ENCODE measurements at regions not wholly inside any gene's neighbourhood (a gene's known extent, or its start where the extent isn't known, plus 50 kb on each side); places are given as distances from the start of the nearest gene placed in this dataset.
"Not testable (repeated sequence)": the region's sequence is repeated elsewhere in the genome, so short reads cannot be mapped to it uniquely, and the experiment has no call there.

DNA sequence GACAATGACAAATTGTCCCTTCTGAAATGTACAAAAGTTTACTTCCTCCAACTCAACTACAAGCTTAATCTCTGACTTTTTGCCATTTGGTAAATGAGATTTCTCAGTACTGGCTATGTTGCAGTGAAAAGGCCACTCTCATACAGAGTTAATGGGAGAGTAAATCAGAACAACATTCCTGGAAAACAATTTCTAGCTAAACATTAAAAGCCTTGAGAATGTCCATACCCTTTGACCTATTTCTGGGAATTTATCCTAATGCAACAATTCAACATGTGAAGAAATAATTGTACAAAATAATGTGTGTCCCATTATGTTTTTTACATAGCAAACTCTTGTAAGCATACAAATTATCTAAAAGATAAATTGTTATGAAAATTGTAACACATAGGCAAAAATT, 56.3 kb upstream of the SPEF2 start:
- in situ Hi-C loops (cut with HindIII; ENCODE audit: low sequenced_read_pairs): no loop called here
- DNase-seq (ENCODE audit: low spot score): no peak

DNA sequence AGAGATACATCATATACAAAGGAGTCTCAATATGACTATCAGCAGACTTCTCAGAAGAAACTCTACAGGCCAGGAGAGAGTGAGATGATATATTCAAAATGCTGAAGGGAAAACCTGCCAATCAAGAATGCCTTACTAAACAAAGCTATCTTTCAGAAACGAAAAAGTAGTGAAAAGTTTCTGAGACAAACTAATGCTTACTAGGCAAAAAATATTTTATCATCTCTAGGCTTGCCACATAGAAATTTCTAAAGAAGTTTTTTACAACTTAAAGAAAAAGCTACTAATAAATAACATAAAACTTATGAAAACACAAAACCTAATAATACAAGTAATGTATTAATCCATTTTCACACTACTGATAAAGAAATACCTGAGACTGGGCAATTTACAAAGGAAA, 59.9 kb upstream of the SPEF2 start:
- in situ Hi-C loops (cut with HindIII; ENCODE audit: low sequenced_read_pairs): no loop called here

DNA sequence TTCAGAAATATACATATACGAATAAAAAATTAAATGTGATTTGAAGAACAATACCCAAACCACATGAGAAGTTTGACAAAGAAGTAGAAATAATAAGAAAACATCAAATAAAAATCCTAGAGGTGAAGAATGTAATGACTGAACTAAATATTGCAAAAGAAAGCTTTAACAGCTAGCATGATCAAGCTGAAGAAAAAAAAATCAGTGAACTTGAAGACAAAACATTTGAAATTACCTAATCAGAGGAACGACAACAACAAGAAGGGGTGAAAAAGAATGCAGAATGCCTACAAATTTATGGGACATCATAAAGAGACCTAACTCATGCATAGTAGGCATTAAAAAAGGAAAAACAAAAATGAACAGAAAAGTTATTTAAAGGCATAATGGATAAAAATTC, 60.5 kb upstream of the SPEF2 start:
- no peak for DNase-seq (ENCODE audit: low spot score)

More for the DNA sequence above, 59.9 kb upstream of the SPEF2 start:
- no peak for DNase-seq (ENCODE audit: low spot score)

DNA sequence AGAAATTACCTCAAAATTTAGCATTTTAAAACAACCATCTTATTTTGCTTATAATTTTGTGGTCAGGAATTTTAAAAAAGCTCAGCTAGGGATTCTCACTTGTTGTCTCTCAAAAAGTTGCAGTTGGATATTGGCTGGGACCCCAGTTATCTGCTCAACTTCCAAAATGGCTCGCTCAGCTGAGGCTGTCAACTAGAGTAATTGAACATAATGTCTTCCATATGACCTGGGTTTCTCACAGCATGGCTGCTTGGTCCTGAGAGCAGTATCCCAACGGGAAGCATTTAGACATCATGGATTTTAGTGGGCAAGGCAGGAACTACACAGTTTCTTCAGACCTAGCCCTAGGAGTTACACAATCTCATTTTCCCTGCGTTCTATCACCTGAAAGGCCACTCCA, 63.6 kb upstream of the SPEF2 start:
- DNase-seq (ENCODE audit: low spot score): no peak
- in situ Hi-C loops (cut with HindIII; ENCODE audit: low sequenced_read_pairs): no loop called here

More for the DNA sequence above, 60.5 kb upstream of the SPEF2 start:
- in situ Hi-C loops (cut with HindIII; ENCODE audit: low sequenced_read_pairs): no loop called here

DNA sequence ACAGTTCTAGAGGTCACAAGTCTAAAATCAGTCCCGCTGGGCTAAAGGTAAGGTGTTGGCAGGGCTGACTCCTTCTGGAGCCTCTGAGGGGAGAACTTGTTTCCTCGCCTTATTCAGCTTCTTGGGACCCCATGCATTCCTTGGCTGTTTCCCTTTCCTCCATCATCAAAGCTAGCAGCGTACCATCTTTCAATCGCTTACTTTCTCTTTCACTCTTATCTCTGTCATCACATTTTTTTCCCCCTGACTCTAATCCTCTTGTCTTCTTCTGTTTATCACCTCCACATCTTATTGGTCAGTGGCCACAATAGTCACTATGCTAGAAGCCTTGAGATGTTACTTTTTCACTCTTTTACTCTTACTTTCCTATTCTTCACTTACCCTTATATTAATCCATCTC, 72.5 kb upstream of the SPEF2 start:
- in situ Hi-C loops (cut with HindIII; ENCODE audit: low sequenced_read_pairs): no loop called here
- no peak for DNase-seq (ENCODE audit: low spot score)

DNA sequence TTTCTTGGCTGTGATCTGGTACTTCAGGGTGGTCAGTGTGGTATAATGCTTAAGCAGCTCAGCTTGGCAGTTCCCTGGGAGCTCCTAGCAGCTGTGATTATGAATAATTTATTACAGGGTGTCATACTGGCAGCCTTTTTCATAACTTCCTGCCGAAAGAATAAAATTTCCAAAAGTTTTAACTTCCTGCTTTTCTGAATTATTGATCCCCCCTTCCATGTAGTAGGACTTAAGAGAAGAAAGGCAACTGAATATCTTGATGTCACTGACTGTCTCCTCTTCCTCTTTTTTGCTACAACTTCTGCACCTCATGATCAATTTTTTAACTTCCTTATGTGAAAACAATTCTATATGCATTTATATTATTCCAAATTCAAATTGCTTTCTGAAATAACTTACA, 74.3 kb upstream of the SPEF2 start:
- in situ Hi-C loops (cut with HindIII; ENCODE audit: low sequenced_read_pairs): no loop called here

DNA sequence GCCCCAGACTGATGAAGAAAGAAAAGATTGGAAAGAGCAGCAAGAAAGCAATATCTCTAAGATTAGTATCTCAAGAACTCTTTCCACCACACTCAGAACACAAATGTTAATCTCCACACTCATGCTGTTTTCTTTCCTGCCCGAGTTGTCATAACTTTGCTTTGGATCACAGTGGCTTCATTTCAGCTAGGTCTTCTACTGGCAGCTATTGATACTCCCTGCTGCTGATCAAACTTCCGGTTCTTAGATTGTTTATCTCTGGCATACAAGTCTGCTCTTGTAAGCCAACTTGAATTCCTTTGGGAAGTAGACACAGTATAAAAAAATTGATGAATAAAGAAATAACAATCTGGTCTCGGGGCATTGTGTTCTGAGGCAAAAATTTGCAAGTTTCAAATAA, 77.7 kb upstream of the SPEF2 start:
- in situ Hi-C loops (cut with HindIII; ENCODE audit: low sequenced_read_pairs): no loop called here
- no peak for DNase-seq (ENCODE audit: low spot score)

More for the DNA sequence above, 74.3 kb upstream of the SPEF2 start:
- DNase-seq (ENCODE audit: low spot score): no peak

DNA sequence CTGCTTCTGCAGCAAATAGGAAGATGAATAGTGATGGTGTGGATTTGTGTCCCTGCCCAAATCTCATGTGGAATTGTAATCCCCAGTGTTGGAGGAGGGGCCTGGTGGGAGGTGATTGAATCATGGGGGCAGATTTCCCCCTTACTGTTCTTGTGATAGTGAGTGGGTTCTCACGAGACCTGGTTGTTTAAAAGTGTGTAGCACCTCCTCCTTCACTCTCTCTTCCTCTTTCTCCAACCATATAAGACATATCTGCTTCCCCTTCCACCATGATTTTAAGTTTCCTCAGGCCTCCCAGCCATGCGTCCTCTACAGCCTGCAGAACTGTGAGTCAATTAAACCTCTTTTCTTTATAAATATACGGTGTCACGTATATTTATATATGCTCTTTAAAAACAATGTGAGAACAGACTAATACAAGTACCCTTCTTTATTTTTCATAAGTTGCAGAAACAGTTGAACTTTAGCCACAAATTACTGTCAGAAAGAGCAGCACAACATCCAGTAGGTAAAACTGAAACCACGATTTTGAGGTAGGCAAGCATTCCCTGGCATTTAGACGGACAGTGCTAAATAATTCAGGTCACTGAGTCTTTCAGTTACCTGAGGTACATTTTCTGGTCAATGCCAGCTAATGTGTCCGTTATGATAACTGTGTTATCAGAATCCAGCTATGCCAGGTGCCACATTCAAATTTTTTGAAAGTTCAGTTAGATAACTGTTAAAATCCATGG, 79.3 kb upstream of the SPEF2 start:
- no peak for DNase-seq (ENCODE audit: low spot score)
- in situ Hi-C loops (cut with HindIII; ENCODE audit: low sequenced_read_pairs): no loop called here

DNA sequence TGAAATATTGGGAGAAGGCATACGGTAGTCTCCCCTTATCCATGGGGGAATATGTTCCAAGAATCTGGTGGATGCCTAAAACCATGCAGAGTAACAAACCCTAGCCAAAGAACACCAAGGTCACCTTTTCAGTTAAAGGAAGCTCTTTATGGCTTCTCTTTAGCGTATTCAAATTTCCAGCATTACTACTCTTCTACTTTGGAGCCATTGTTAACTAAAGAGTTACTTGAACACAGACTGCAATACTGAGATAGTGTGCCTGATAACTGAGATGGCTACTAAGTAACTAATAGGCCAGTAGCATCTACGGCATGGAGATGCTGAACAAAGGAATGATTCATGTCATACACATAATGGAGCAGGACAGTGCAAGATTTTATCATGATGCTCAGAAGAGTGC, 84.5 kb upstream of the SPEF2 start:
- no peak for DNase-seq (ENCODE audit: low spot score)
- in situ Hi-C loops (cut with HindIII; ENCODE audit: low sequenced_read_pairs): no loop called here

DNA sequence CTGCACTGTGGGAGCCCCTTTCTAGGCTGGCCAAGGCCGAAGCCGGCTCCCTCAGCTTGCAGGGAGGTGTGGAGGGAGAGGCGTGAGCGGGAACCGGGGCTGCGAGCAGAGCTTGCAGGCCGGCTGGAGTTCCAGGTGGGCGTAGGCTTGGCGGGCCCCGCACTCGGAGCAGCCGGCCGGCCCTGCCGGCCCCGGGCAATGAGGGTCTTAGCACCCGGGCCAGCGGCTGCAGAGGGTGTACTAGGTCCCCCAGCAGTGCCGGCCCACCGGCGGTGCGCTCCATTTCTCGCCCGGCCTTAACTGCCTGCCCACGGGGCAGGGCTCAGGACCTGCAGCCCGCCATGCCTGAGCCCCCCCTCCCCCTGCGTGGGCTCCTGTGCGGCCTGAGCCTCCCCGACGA, 86.1 kb upstream of the SPEF2 start:
- DNase-seq (ENCODE audit: low spot score); in situ Hi-C loops (cut with HindIII; ENCODE audit: low sequenced_read_pairs): not testable (repeated sequence)

DNA sequence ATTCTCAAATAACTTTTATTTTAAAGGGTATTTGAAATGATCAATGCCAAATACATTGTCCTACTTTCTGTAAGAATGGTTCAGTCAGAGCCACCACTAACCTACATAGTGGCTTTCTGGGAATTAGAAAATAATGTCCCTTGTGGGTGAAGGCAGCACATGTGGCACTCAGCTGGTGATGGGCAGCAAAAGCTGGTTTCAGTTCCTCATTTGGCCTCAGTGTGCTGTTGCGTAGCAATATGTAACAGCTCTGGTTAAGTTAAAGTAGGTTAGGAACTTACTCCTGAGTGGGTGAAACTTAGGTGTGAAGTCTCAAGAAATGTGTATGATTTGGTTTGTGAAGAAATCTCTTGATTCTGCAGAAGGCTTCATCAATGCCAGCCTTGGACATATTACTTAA, 99.6 kb upstream of the SPEF2 start:
- no peak for DNase-seq (ENCODE audit: low spot score)

DNA sequence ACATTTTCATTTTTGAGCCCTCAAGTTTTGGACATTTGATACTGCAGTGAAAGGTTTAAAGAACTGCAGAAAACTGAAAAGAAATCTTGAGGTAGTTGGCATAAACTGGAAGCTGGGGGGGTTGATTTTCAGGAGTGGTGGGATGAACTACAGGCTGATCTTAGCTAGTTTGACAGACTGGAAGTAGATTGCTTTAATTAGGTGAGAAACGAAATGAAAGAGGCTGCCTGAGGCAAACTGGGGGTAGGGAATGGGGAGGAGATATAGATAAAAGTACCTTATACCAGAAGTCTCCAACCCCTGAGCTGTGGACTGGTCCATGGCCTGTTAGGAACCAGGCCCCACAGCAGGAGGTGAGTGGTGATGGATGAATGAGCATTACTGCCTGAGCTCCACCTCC, 101.4 kb upstream of the SPEF2 start:
- no peak for DNase-seq (ENCODE audit: low spot score)
- in situ Hi-C loops (cut with HindIII; ENCODE audit: low sequenced_read_pairs): no loop called here

More for the DNA sequence above, 99.6 kb upstream of the SPEF2 start:
- in situ Hi-C loops (cut with HindIII; ENCODE audit: low sequenced_read_pairs): no loop called here

DNA sequence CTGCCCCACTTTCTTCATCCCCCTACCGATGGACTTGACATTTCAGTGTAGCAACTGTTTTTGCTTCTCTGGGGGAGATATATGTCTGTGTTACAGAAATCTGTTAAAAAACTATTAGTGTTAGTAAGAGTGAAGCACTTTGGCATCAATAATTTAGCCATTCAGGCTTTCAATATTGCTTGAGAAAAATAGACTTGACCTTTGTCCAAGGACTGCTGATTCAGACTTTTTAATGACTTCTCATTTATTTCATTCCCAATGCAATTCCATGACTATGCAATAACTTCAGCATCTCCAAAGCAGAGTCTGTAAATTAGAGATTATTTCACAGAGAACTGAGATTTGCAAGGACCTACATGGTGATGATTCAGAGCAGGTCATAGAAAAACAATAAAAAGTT, 104.1 kb upstream of the SPEF2 start:
- DNase-seq (ENCODE audit: low spot score): no peak
- in situ Hi-C loops (cut with HindIII; ENCODE audit: low sequenced_read_pairs): no loop called here

DNA sequence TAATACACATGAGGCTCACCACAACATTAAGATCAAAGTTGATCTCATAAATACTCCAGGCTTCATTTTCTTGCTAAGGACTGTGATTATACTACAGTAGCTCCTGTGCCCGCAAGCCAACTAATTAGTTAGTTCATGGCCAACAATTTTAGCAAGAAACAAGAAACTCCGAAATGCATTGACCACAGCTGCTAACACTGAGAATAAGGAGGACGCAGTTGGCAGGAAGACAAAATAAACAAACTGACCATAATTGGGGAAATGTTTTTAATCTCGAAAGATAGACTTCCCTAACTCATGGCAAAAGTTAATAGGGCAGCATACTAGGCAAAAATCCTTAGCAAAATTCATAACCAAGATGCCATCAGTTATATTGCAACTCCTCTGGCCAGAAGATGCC, 115.5 kb upstream of the SPEF2 start:
- in situ Hi-C loops (cut with HindIII; ENCODE audit: low sequenced_read_pairs): no loop called here
- DNase-seq (ENCODE audit: low spot score): no peak

DNA sequence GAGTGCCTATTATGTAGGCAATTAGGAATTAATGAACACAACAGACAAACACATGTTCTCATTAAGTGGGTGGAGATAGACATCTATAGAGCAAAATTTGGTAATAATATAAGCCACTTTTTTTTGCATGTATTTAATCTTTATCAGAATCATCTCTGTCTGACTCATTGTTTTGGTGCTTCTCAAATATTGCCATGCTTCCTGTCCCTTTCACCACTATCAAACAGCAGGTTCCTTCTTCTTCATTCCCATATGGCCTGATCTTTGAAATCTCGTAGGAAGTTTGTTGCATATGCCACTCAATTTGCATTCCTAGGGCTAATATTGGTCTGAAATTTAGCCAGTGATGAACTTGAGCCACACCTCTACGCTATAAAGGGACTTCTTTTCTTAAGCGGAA, 128.9 kb upstream of the SPEF2 start:
- DNase-seq (ENCODE audit: low spot score): no peak
- in situ Hi-C loops (cut with HindIII; ENCODE audit: low sequenced_read_pairs): no loop called here

DNA sequence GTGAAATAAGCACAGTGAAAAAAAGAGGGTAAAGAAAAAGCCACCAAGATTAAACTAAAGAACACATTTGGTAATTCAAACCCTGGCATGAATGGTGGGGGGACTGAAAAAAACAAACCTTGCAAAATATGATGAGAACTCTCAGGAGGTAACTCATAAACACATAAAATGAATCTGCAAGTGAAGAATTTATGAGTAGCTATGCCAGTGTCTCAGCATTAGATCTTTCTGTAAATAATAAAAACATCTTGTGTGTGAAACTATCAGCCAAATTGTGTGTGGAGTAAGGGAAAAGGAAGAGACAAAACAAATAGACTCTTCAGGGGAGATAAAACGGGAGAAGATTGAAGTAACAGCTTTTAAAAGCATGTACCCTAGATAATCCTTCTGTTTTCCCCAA, 129.6 kb upstream of the SPEF2 start:
- in situ Hi-C loops (cut with HindIII; ENCODE audit: low sequenced_read_pairs): no loop called here
- no peak for DNase-seq (ENCODE audit: low spot score)

DNA sequence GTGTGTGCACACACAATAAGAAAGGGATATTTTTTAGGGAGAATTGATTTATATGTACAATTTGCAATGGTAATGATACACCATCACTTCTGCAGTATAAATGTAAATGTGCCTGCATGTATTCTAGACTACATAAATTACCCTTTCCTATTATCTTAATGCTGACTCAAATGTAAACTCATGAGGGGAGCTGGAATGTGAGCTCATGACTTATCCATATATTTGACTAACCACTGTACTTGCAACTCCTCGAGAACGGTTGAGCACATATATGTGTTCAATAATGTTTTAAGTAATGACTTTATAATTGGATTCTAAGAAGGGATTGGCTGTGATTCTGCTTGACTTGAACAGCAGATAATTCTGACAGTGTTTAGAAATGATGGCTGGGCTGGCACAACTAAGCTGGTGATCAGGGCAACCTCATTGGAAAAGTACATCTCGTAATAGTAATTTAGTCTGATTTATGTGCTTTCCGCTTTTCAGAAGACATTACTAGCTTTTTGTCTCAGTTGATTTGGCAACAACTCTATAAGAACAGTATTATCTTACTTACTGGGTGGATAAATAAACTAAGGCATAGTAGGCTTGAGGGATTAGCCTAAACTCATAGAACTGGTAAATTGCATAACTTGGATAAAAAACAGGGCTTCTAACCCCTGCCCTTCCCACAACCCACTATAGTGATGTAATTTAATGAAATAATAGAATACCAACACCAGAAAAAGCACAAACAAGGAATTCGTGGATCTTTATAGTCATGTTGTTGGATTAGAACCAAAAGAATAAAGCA, 130.2 kb upstream of the SPEF2 start:
- in situ Hi-C loops (cut with HindIII; ENCODE audit: low sequenced_read_pairs): no loop called here
- no peak for DNase-seq (ENCODE audit: low spot score)

DNA sequence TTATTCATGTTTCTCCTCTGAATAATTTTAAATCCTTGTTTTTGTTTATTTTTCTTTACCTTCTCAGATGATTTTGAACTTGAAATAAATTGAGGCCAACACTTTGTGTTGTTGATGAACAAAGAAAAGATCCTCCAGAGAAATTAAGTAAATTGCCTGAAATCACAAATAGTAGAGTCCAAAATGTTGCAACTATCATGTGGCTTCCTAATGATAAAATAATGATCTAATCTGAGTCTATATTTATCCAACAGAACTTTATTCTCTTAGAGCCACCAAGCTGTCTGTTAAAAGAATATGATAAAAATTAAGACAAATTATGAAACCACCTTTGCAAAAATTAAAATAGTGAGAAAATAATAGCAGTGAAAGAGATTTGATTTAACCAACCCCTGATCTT, 132.2 kb upstream of the SPEF2 start:
- in situ Hi-C loops (cut with HindIII; ENCODE audit: low sequenced_read_pairs): no loop called here
- DNase-seq (ENCODE audit: low spot score): no peak

DNA sequence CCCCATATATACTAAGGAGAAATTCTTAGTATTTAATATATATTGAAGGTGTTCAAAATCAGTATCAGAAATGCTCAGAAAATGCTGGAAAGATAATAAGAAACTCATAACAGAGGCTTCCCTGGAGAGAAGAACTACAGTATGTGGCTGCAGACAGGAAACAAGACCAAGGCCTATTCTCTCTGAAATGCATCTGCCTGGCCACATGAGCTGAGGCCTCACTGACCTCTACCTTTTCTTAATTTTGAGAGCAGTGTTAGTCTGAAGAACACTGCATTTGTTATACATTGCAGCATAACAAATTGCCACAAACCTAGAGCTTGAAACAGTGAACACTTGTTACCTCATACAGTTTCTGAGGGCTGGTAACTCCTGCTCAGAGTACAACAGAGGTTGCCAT, 133.4 kb upstream of the SPEF2 start:
- in situ Hi-C loops (cut with HindIII; ENCODE audit: low sequenced_read_pairs): no loop called here

DNA sequence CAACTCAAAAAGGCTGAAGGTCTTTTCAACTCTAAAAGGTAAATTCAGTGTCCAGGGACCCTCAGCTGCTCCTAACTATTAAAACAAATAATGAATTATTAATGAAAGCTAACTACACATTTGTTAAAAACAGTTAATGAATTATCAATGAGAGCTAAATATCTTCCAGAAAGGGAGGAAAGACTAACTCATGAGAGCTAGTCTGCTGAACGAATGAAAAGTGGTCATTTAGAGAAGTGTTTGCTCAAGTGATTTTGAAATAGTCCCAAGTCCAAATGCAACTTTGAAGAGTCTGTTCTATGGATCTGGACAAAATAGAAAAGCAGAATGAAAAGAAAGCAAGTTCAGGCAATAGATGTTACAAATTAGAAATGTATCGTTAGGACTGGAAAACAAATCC, 133.9 kb upstream of the SPEF2 start:
- DNase-seq (ENCODE audit: low spot score): no peak
- in situ Hi-C loops (cut with HindIII; ENCODE audit: low sequenced_read_pairs): no loop called here

More for the DNA sequence above, 133.4 kb upstream of the SPEF2 start:
- no peak for DNase-seq (ENCODE audit: low spot score)

DNA sequence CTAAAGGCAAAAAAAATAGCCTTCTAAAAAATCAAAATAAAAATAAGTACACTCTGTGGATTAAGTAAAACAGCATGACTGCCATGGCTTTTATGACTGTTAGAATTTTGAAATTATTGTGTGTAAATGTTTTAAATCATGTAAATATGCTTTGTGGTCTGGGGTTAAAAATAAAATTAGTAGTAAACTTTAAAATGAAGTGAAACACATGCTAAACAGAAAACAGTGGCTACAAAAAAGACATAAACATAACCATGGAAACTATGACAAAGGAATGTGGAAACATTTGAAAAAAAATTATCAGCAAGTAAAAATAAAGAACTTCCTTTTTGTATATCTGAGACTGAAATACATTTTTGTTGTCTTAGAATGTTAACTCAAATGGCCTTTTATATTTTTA, 134.5 kb upstream of the SPEF2 start:
- in situ Hi-C loops (cut with HindIII; ENCODE audit: low sequenced_read_pairs): no loop called here
- no peak for DNase-seq (ENCODE audit: low spot score)

Measured in G401 (cell line).